NCI-H187 treated with DMSO at 0.1 percent for 48 hours (cell line): ENCODE measurements at regions not wholly inside any gene's neighbourhood (a gene's known extent, or its start where the extent isn't known, plus 50 kb on each side); places are given as distances from the start of the nearest gene placed in this dataset.

Experiments used
- DNase-seq: peaks from one replicate; lab custom pipeline; 2025; lab: John Stamatoyannopoulos, UW

- DNase-seq, result no peak
Observed at GRCh38 chr3:53949541-53949940, 57.9 kb upstream of the SELENOK start.

GRCh38 chr3:53948174-53948573, 56.5 kb upstream of the SELENOK start:
- DNase-seq, result no peak

GRCh38 chr3:53944028-53944427, 52.4 kb upstream of the SELENOK start:
- DNase-seq, result no peak

- no peak for DNase-seq
Observed at GRCh38 chr3:53941950-53942349, 50.3 kb upstream of the SELENOK start.
